B cell (primary cell): ENCODE measurements at regions not wholly inside any gene's neighbourhood (a gene's known extent, or its start where the extent isn't known, plus 50 kb on each side); places are given as distances from the start of the nearest gene placed in this dataset.

Experiments used
- EZH2 ChIP-seq: IDR thresholded peaks from 2 replicates; pipeline ENCODE4 v1.6.1; 2012; ENCODE audit warnings: borderline replicate concordance, low read depth, mild to moderate bottlenecking, moderate library complexity, low read length; ENCODE audit not compliant: insufficient read depth, poor library complexity, severe bottlenecking
- TF ChIP-seq, protein P1 (sequence below): fragments of 200-600 bp; IDR thresholded peaks from one replicate; pipeline ENCODE4 v1.8.0; 2022; ENCODE audit warnings: antibody characterized with exemption, mild to moderate bottlenecking

GRCh38 chr1:55355549-55355948 lies 140.4 kb upstream of the USP24 start:
- TF ChIP-seq, protein P1, sequence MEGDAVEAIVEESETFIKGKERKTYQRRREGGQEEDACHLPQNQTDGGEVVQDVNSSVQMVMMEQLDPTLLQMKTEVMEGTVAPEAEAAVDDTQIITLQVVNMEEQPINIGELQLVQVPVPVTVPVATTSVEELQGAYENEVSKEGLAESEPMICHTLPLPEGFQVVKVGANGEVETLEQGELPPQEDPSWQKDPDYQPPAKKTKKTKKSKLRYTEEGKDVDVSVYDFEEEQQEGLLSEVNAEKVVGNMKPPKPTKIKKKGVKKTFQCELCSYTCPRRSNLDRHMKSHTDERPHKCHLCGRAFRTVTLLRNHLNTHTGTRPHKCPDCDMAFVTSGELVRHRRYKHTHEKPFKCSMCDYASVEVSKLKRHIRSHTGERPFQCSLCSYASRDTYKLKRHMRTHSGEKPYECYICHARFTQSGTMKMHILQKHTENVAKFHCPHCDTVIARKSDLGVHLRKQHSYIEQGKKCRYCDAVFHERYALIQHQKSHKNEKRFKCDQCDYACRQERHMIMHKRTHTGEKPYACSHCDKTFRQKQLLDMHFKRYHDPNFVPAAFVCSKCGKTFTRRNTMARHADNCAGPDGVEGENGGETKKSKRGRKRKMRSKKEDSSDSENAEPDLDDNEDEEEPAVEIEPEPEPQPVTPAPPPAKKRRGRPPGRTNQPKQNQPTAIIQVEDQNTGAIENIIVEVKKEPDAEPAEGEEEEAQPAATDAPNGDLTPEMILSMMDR: no peak
- TF ChIP-seq EZH2: no peak
